Astrocyte (in vitro differentiated cells and primary cell): ENCODE measurements at regions not wholly inside any gene's neighbourhood (a gene's known extent, or its start where the extent isn't known, plus 50 kb on each side); places are given as distances from the start of the nearest gene placed in this dataset.

Experiments
- CTCF ChIP-seq: IDR thresholded peaks from 2 replicates; pipeline ENCODE4 v1.5.1; 2011; ENCODE audit warnings: low read depth, mild to moderate bottlenecking, inconsistent platforms, low read length, moderate library complexity; ENCODE audit not compliant: insufficient read depth
- EZH2 ChIP-seq: IDR thresholded peaks from 2 replicates; pipeline ENCODE4 v1.6.1; 2012; ENCODE audit warnings: mild to moderate bottlenecking, low read length, inconsistent platforms; ENCODE audit not compliant: insufficient read depth

GRCh38 chr1:80989455-80989854 lies 811.3 kb upstream of the ADGRL2 start:
- TF ChIP-seq CTCF = no peak
- no peak for TF ChIP-seq EZH2
